Liver (tissue), 8 donors: ENCODE measurements at regions not wholly inside any gene's neighbourhood (a gene's known extent, or its start where the extent isn't known, plus 50 kb on each side); places are given as distances from the start of the nearest gene placed in this dataset.
"Not testable (repeated sequence)": the region's sequence is repeated elsewhere in the genome, so short reads cannot be mapped to it uniquely, and the experiment has no call there.

Experiments
- DNase-seq: peaks from one replicate; pipeline ENCODE4 v3.0.0-alpha.2; 2017; ENCODE audit warnings: low spot score
- H3K27ac ChIP-seq, 2 donors: one replicate each; pipeline ENCODE4 v1.7.0; 2013; ENCODE audit warnings: inconsistent platforms in 2 of 2, low read length in 2 of 2, control low read depth in 1 of 2, low read depth in 1 of 2, mild to moderate bottlenecking in 1 of 2
- H3K27me3 ChIP-seq, 4 donors: one replicate each; pipeline versions ENCODE4 v1.6.1 to v1.7.0; 2013; ENCODE audit warnings: low read length in 3 of 4, inconsistent platforms in 1 of 4, mild to moderate bottlenecking in 1 of 4, moderate library complexity in 1 of 4; ENCODE audit not compliant: control insufficient read depth in 4 of 4, insufficient read depth in 4 of 4
- H3K36me3 ChIP-seq, 4 donors: one replicate each; pipeline versions ENCODE4 v1.6.1 to v1.7.0; 2013; ENCODE audit warnings: low read length in 3 of 4, mild to moderate bottlenecking in 3 of 4, low read depth in 1 of 4, moderate library complexity in 1 of 4; ENCODE audit not compliant: control insufficient read depth in 4 of 4, insufficient read depth in 3 of 4
- H3K4me1 ChIP-seq, 4 donors: one replicate each; pipeline versions ENCODE4 v1.6.1 to v1.7.0; 2013; ENCODE audit warnings: low read length in 3 of 4, mild to moderate bottlenecking in 3 of 4, moderate library complexity in 1 of 4; ENCODE audit not compliant: control insufficient read depth in 4 of 4, insufficient read depth in 4 of 4
- H3K4me3 ChIP-seq, 3 donors: one replicate each; pipeline versions ENCODE4 v1.6.1 to v1.7.0; 2013; ENCODE audit warnings: low read length in 3 of 3, control low read depth in 1 of 3, low read depth in 1 of 3, mild to moderate bottlenecking in 1 of 3
- H3K9ac ChIP-seq, 2 donors: one replicate each; pipeline ENCODE4 v1.7.0; 2013; ENCODE audit warnings: low read length in 2 of 2, mild to moderate bottlenecking in 2 of 2, moderate library complexity in 2 of 2, control low read depth in 1 of 2, low read depth in 1 of 2
- H3K9me3 ChIP-seq, 4 donors: one replicate each; pipeline versions ENCODE4 v1.6.1 to v1.7.0; 2013; ENCODE audit warnings: low read length in 3 of 4; ENCODE audit not compliant: control insufficient read depth in 4 of 4
- ATF3 ChIP-seq: IDR thresholded peaks from 2 replicates; pipeline ENCODE4 v1.6.1; 2016; ENCODE audit warnings: antibody characterized with exemption
- CTCF ChIP-seq: fragments of 150-350 bp; IDR thresholded peaks from 2 replicates; pipeline ENCODE4 v1.5.1; 2017; ENCODE audit warnings: improper control_type of control experiment, low read depth, low read length; ENCODE audit not compliant: missing input control
- EGR1 ChIP-seq, 2 donors: IDR thresholded peaks; 2 replicates each; pipeline ENCODE4 v1.6.1; 2016 to 2018; ENCODE audit warnings: antibody characterized with exemption in 2 of 2, low read depth in 2 of 2
- FOXA1 ChIP-seq: IDR thresholded peaks from 2 replicates; pipeline ENCODE4 v1.6.1; 2016; ENCODE audit warnings: antibody characterized with exemption
- FOXA2 ChIP-seq: IDR thresholded peaks from 2 replicates; pipeline ENCODE4 v1.6.1; 2016; ENCODE audit warnings: antibody characterized with exemption
- GABPA ChIP-seq, 2 donors: IDR thresholded peaks in 1 of 2; conservative IDR thresholded peaks in 1 of 2; 2 replicates each; pipeline ENCODE4 v1.6.1; 2016; ENCODE audit warnings: antibody characterized with exemption in 2 of 2, mild to moderate bottlenecking in 1 of 2, moderate library complexity in 1 of 2
- HNF4A ChIP-seq, 2 donors: conservative IDR thresholded peaks; 2 replicates each; pipeline ENCODE4 v1.6.1; 2016; ENCODE audit warnings: antibody characterized with exemption in 2 of 2, mild to moderate bottlenecking in 2 of 2
- HNF4G ChIP-seq: IDR thresholded peaks from 2 replicates; pipeline ENCODE4 v1.6.1; 2016; ENCODE audit warnings: antibody characterized with exemption
- JUND ChIP-seq, 2 donors: IDR thresholded peaks; 2 replicates each; pipeline ENCODE4 v1.6.1; 2016; ENCODE audit warnings: antibody characterized with exemption in 2 of 2
- MAX ChIP-seq: IDR thresholded peaks from 2 replicates; pipeline ENCODE4 v1.6.1; 2016; ENCODE audit warnings: antibody characterized with exemption
- NR2F2 ChIP-seq: IDR thresholded peaks from 2 replicates; pipeline ENCODE4 v1.6.1; 2016; ENCODE audit warnings: antibody characterized with exemption
- RAD21 ChIP-seq, 2 donors: IDR thresholded peaks; 2 replicates each; pipeline ENCODE4 v1.6.1; 2016; ENCODE audit warnings: antibody characterized with exemption in 2 of 2, mild to moderate bottlenecking in 2 of 2
- REST ChIP-seq: IDR thresholded peaks from 2 replicates; pipeline ENCODE4 v1.6.1; 2016; ENCODE audit warnings: antibody characterized with exemption, mild to moderate bottlenecking
- RXRA ChIP-seq, 2 donors: IDR thresholded peaks; 2 replicates each; pipeline ENCODE4 v1.6.1; 2017 to 2018; ENCODE audit warnings: antibody characterized with exemption in 2 of 2, mild to moderate bottlenecking in 1 of 2
- SP1 ChIP-seq: IDR thresholded peaks from 2 replicates; pipeline ENCODE4 v1.6.1; 2018; ENCODE audit warnings: antibody characterized with exemption, mild to moderate bottlenecking
- TAF1 ChIP-seq: conservative IDR thresholded peaks from 2 replicates; pipeline ENCODE4 v1.6.1; 2016; ENCODE audit warnings: antibody characterized with exemption, mild to moderate bottlenecking
- YY1 ChIP-seq: IDR thresholded peaks from 2 replicates; pipeline ENCODE4 v1.6.1; 2016; ENCODE audit warnings: antibody characterized with exemption, mild to moderate bottlenecking
- ZBTB33 ChIP-seq: IDR thresholded peaks from 2 replicates; pipeline ENCODE4 v1.6.1; 2016; ENCODE audit warnings: antibody characterized with exemption
- WGBS: extraction: QIAGEN DNeasy Blood & Tissue Kit; methylation state at CpG from one replicate; pipeline ENCODE4 v1.1.7; 2013; 5-methylcytosine and 5-hydroxymethylcytosine counted together
- donor health status: healthy.
- donor health status: healthy.
- donor health status: healthy.
- donor health status: healthy.
- donor health status: healthy.

GRCh38 chr3:31322460-31322859, 210.3 kb upstream of the STT3B start:
- Histone ChIP-seq H3K27me3 (no peaks in the 10 kb centered on the region), H3K4me3 (no peak overlapping the region), H3K4me1 (no peaks in the 10 kb centered on the region), H3K9ac (no peak overlapping the region), H3K9me3 (no peaks in the 10 kb centered on the region), H3K36me3 (no peaks in the 10 kb centered on the region), H3K27ac (no peak overlapping the region)
- TF ChIP-seq REST: no peak
- no peak for TF ChIP-seq FOXA1
- TF ChIP-seq YY1: no peak
- TF ChIP-seq NR2F2: no peak
- no peak for TF ChIP-seq MAX
- TF ChIP-seq TAF1: no peak
- TF ChIP-seq ATF3: no peak
- TF ChIP-seq HNF4G: no peak
- no peak for TF ChIP-seq RXRA (IDR thresholded peaks at IDR 0.05)
- no peak for TF ChIP-seq HNF4A (conservative IDR thresholded peaks at IDR 0.05)
- TF ChIP-seq SP1: no peak
- TF ChIP-seq FOXA2: no peak
- no peak for TF ChIP-seq EGR1 (IDR thresholded peaks at IDR 0.05; ENCODE audit: low read depth in 2 of 2)
- TF ChIP-seq CTCF: no peak
- TF ChIP-seq RAD21 (IDR thresholded peaks at IDR 0.05): no peak
- TF ChIP-seq ZBTB33: no peak
- TF ChIP-seq GABPA (IDR thresholded peaks at IDR 0.05 in 1 of 2, conservative IDR thresholded peaks at IDR 0.05 in 1 of 2): no peak
- no peak for TF ChIP-seq JUND (IDR thresholded peaks at IDR 0.05)
- no peak for DNase-seq
- 89% methylated on average over 4 of the region's 4 CpGs for WGBS

GRCh38 chr3:31327826-31328357, 204.8 kb upstream of the STT3B start:
- not testable (repeated sequence) for H3K36me3 ChIP-seq, H3K27ac ChIP-seq, DNase-seq, H3K9ac ChIP-seq, H3K4me1 ChIP-seq, H3K9me3 ChIP-seq, H3K4me3 ChIP-seq, H3K27me3 ChIP-seq
- 88% methylated on average over 3 of the region's 3 CpGs for WGBS
